ENCODE measurements at regions not wholly inside any gene's neighbourhood (a gene's known extent, or its start where the extent isn't known, plus 50 kb on each side); places are given as distances from the start of the nearest gene placed in this dataset.

- Histone ChIP-seq H3K27me3 (no peaks in the 10 kb centered on the region), H3K36me3 (no peaks in the 10 kb centered on the region), H3K9me3 (no peaks in the 10 kb centered on the region), H3K27ac (no peak overlapping the region), H3K4me1 (no peaks in the 10 kb centered on the region), H3K4me3 (replicated peaks in 1 of 3) (no peak overlapping the region)
- DNase-seq: no peak
- intact Hi-C loops (cut with DNase I): no loop called here
- TF ChIP-seq POLR2A (IDR thresholded peaks at IDR 0.05) (no peak), CTCF (IDR thresholded peaks at IDR 0.05) (no peak)
- 82% methylated on average over 5 of the region's 5 CpGs for WGBS, 2 donors
Observed at GRCh38 chr2:193520709-193521458, 1326.2 kb upstream of the TMEFF2 start.

- TF ChIP-seq POLR2A (IDR thresholded peaks at IDR 0.05) (no peak), CTCF (IDR thresholded peaks at IDR 0.05) (no peak)
- WGBS, 2 donors: 77 to 81% methylated on average over 6 of the region's 6 CpGs
- intact Hi-C loops (cut with DNase I): no loop called here
- Histone ChIP-seq H3K27me3 (no peaks in the 10 kb centered on the region), H3K9me3 (no peaks in the 10 kb centered on the region), H3K36me3 (no peaks in the 10 kb centered on the region), H3K27ac (no peak overlapping the region), H3K4me1 (no peaks in the 10 kb centered on the region), H3K4me3 (replicated peaks in 1 of 3) (no peak overlapping the region)
- no peak for DNase-seq
Observed at GRCh38 chr2:193518041-193518817, 1323.5 kb upstream of the TMEFF2 start.

- TF ChIP-seq CTCF (IDR thresholded peaks at IDR 0.05): no peak
- TF ChIP-seq POLR2A (IDR thresholded peaks at IDR 0.05): no peak
- Histone ChIP-seq H3K4me3 (replicated peaks in 1 of 3) (no peak overlapping the region), H3K27me3 (no peaks in the 10 kb centered on the region), H3K4me1 (no peaks in the 10 kb centered on the region), H3K27ac (no peak overlapping the region), H3K36me3 (no peaks in the 10 kb centered on the region), H3K9me3 (no peaks in the 10 kb centered on the region)
- no peak for DNase-seq
- 69 to 70% methylated on average over 1 of the region's 1 CpG for WGBS, 2 donors
- intact Hi-C loops (cut with DNase I): no loop called here
Observed at GRCh38 chr2:193517615-193518014, 1322.9 kb upstream of the TMEFF2 start.

GRCh38 chr2:193506035-193506434 lies 1311.3 kb upstream of the TMEFF2 start:
- WGBS, 2 donors: 90 to 96% methylated on average over 11 of the region's 11 CpGs

More at GRCh38 chr2:193506035-193506434, 1311.3 kb upstream of the TMEFF2 start:
- DNase-seq: no peak
- Histone ChIP-seq H3K27me3 (no peaks in the 10 kb centered on the region), H3K4me1 (no peaks in the 10 kb centered on the region), H3K27ac (no peak overlapping the region), H3K4me3 (replicated peaks in 1 of 3) (no peak overlapping the region), H3K9me3 (peaks cover 3% of the 10 kb centered on the region), H3K36me3 (no peaks in the 10 kb centered on the region)
- intact Hi-C loops (cut with DNase I): no loop called here
- TF ChIP-seq POLR2A (IDR thresholded peaks at IDR 0.05): no peak
- TF ChIP-seq CTCF (IDR thresholded peaks at IDR 0.05): no peak
